Right ventricle myocardium superior (tissue), 1 donor: ENCODE measurements at regions not wholly inside any gene's neighbourhood (a gene's known extent, or its start where the extent isn't known, plus 50 kb on each side); places are given as distances from the start of the nearest gene placed in this dataset.

Source experiments
- ATAC-seq: fragments of 200-7000 bp; cut with Tn5 transposase; one replicate; pipeline ENCODE4 v1.9.1; 2020; ENCODE audit warnings: mild to moderate bottlenecking; ENCODE audit not compliant: poor library complexity
- DNase-seq: peaks from one replicate; pipeline ENCODE4 v3.0.0-alpha.2; 2020
- intact Hi-C: fragments of 100-400 bp; cut with DNase I; formaldehyde crosslinking; loops from one replicate; pipeline ENCODE4 v1.11.2; 2022
- donor health status: DM: no; HTN: yes; CAD: no; lungs with severe emphysema.

GRCh38 chr12:14284184-14284722, 81.2 kb upstream of the ATF7IP start:
- ATAC-seq (peak; percentile 72), DNase-seq (no peak)
- intact Hi-C loops, result no loop called here

DNA sequence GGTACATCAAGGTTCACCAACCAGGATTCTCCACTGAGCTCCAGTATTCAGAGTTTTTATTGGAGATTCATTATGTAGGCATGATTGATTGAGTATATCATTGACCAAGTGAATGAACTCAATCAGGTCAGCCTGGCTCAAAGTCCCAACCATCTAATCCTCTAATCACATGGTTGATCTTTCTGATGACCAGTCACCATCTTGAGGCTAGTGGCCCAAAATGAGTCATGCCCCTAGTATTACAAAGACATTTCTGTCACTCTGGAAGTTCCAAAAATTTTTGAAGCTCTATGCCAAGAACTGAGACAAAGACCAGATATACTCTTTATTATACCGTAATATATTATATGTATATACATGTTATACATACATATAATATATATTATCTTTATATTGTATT, 75.9 kb upstream of the ATF7IP start:
- ATAC-seq, result no peak
- no peak for DNase-seq
- intact Hi-C loops, result no loop called here

DNA sequence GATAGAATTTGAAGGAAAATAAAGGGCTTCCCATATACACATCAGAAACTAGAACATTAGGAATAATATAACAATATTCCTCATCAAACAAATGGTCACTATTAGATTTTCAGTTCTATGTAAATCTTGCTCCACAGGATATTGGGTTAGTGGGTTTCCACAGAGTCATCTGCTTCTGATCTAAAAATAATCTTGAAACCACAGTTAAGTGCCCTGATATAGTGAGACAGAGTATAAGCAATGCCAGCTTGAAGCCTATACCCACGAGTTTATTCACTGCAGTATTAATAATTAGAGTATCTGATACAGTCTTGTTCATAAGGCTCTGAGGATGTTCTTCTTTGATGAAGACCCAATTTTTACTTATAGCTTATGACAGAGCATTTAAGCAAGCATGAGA, 74.5 kb upstream of the ATF7IP start:
- DNase-seq (no peak), ATAC-seq (no peak)
- intact Hi-C loops, result no loop called here

DNA sequence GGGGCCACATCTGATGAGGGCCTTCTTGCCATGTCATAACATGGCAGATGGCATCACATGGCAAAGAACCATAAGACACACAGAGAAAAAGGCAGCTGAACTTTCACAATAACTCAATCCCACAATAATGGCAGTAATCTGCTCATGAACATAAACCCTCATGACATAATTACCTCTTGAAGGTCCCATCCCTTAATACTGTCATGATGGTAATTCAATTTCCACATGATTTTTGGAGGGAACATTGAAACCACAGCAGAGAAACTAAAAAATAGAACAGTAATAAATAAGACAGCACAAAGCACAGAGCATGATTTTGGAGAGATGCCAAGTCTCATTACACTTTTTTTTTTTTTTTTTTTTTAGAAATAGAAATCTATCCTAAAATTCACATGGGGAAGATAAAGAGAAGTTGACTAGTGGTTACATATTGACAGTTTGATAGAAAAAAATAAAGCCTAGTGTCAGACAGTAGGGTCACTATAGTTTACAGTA, 61.8 kb upstream of the ATF7IP start:
- DNase-seq, result no peak
- ATAC-seq, result no peak
- intact Hi-C loops, result no loop called here

DNA sequence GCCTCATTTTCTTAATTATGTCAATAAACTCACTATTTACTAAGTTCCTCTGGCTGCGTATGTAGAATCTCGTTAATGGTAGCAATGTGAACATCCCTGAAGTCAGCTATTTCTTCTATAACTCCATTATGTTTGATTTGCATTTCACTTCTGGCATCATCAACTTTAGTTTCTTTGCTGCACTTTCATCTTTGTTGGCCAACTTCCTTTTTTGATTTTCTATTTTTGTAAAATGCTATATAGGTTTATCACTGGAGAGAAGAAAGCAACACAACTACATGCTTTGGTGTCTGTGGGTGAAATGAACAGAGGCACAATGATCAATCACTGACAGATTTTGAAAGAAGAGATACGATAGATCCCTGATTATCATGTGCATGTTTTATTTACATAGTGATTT, 58.5 kb upstream of the ATF7IP start:
- DNase-seq (no peak), ATAC-seq (no peak)
- intact Hi-C loops, result no loop called here

GRCh38 chr12:14308516-14308915, 57.0 kb upstream of the ATF7IP start:
- intact Hi-C loops, result no loop called here
- ATAC-seq (no peak), DNase-seq (no peak)

GRCh38 chr12:14310866-14311265, 54.6 kb upstream of the ATF7IP start:
- DNase-seq, result no peak
- no peak for ATAC-seq
- intact Hi-C loops, result no loop called here

DNA sequence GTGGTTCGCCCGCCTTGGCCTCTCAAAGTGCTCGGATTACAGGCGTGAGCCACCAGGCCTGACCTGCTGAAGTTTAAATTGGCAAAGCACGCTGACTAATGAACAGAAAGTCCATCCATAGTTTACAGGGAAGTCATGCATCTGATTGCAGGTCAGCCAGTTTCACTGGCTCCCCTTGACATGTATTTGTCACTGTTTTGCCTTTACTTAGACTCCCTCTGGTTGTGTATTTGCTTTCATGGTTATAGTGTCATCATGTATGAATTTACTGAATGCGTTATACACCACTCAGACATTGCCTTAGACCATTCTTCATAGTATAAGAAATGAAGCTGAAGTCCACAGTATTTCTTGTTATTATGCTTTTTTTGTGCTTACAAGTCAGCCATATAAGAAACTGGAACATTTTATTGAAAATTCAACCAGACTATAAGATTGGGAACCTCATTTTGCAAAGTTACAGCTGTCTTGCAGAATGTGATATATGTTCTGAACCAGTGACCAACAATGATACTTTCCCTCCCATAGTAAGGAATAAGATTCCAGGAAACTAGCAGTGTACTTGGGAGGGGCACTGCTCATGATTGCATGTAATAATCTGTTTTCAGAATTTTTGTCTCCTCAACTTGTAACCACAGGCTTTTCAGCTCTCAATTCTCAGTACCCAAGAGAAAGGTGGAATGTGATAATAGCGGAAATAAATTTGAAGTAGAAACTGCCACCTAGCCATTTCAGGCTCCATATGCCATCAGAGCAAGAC, 51.9 kb upstream of the ATF7IP start:
- intact Hi-C loops, result no loop called here
- DNase-seq (no peak), ATAC-seq (no peak)

- ATAC-seq (no peak), DNase-seq (no peak)
- intact Hi-C loops, result no loop called here
These were observed 50.7 kb upstream of the ATF7IP start for GRCh38 chr12:14314801-14315200.

DNA sequence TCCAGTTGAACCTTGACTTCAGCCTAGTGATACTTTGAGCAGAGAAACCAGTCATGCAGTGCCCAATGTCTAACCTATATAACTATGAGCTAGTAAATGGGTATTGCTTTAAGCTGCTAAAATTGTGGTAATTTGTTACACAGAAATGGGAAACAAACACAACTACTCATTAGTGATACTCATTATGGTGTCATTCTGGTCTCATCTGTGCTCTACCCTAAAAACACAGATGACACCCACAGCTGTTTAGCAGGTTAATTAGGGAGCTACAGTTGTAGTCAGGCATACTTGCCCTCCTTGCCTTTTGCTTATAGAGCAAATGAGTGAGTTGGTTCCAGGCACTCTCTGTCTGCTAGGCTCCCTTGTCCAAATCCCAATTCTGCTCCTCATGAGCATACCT, 50.0 kb upstream of the ATF7IP start:
- no peak for DNase-seq
- intact Hi-C loops, result no loop called here
- no peak for ATAC-seq
